SK-N-MC (cell line): ENCODE measurements at regions not wholly inside any gene's neighbourhood (a gene's known extent, or its start where the extent isn't known, plus 50 kb on each side); places are given as distances from the start of the nearest gene placed in this dataset.

Source experiments
- EZH2 ChIP-seq: fragments of 200-600 bp; sonication (generic); IDR thresholded peaks from one replicate; pipeline ENCODE4 v1.6.1; 2017; ENCODE audit warnings: antibody characterized with exemption
- POLR2AphosphoS5 ChIP-seq: IDR thresholded peaks from 2 replicates; pipeline ENCODE4 v1.6.1; 2012; ENCODE audit warnings: mild to moderate bottlenecking, low read depth, low read length, borderline replicate concordance

- TF ChIP-seq EZH2 (no peak), POLR2AphosphoS5 (no peak)
Measured at GRCh38 chr2:192315543-192315942, 120.8 kb upstream of the TMEFF2 start.
